ENCODE measurements at regions not wholly inside any gene's neighbourhood (a gene's known extent, or its start where the extent isn't known, plus 50 kb on each side); places are given as distances from the start of the nearest gene placed in this dataset.

DNA sequence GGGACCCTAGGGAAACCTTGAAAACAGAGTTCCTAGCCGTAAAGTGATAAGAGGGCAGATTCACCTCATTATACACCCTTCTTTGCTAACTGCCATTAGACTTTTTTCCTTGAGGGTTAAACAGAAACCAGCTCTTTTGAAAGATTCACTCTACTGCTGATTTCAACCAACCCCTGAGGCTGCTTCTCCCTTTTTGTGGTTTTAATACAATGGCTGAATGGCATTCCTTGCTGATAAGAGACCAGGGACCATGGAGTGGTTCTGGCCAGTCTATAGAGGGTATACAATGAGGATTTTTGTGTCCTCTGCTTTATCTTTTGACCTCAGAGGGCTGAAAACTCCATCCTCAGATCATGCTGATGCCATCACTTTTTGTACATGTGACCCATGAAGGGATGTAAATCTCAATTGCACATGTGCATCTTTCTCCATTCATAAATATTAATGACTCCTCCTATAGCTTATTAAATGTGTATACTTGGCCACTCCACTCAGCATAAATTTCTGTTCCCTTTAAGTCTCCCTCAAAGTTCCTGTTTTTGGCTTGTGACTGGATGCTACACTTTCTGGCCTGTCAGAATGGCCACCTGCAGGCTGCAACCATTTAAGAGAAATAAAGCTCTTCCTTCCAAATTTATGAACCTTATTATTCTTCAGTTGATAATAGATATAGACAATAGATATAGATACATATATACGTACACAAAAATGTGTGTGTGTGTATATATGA lies 233.8 kb upstream of the SEL1L start:
- TF ChIP-seq, protein P1, sequence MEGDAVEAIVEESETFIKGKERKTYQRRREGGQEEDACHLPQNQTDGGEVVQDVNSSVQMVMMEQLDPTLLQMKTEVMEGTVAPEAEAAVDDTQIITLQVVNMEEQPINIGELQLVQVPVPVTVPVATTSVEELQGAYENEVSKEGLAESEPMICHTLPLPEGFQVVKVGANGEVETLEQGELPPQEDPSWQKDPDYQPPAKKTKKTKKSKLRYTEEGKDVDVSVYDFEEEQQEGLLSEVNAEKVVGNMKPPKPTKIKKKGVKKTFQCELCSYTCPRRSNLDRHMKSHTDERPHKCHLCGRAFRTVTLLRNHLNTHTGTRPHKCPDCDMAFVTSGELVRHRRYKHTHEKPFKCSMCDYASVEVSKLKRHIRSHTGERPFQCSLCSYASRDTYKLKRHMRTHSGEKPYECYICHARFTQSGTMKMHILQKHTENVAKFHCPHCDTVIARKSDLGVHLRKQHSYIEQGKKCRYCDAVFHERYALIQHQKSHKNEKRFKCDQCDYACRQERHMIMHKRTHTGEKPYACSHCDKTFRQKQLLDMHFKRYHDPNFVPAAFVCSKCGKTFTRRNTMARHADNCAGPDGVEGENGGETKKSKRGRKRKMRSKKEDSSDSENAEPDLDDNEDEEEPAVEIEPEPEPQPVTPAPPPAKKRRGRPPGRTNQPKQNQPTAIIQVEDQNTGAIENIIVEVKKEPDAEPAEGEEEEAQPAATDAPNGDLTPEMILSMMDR (conservative IDR thresholded peaks at IDR 0.05; ENCODE audit: low read length), result no peak
- TF ChIP-seq EZH2phosphoT487 (IDR thresholded peaks at IDR 0.05; ENCODE audit: borderline replicate concordance, low read depth, low read length), result no peak

Data from OCI-LY7 (cell line).